ENCODE measurements at regions not wholly inside any gene's neighbourhood (a gene's known extent, or its start where the extent isn't known, plus 50 kb on each side); places are given as distances from the start of the nearest gene placed in this dataset.
"Not testable (repeated sequence)": the region's sequence is repeated elsewhere in the genome, so short reads cannot be mapped to it uniquely, and the experiment has no call there.

- no peak overlapping the region for H3K4me3 ChIP-seq (ENCODE audit: control insufficient read depth, low read depth, low read length)
- TF ChIP-seq CTCF (IDR thresholded peaks at IDR 0.05; ENCODE audit: control insufficient read depth, insufficient read depth, low read depth, low read length, missing control alignments), result no peak
- no peak for DNase-seq (ENCODE audit: low read depth)
Observed at GRCh38 chr11:42802201-42802899, 509.4 kb upstream of the API5 start.

GRCh38 chr11:42806191-42806590 lies 505.6 kb upstream of the API5 start:
- DNase-seq (ENCODE audit: low read depth), result no peak
- no peak for TF ChIP-seq CTCF (IDR thresholded peaks at IDR 0.05; ENCODE audit: control insufficient read depth, insufficient read depth, low read depth, low read length, missing control alignments)
- no peak overlapping the region for H3K4me3 ChIP-seq (ENCODE audit: control insufficient read depth, low read depth, low read length)

- TF ChIP-seq CTCF (IDR thresholded peaks at IDR 0.05; ENCODE audit: control insufficient read depth, insufficient read depth, low read depth, low read length, missing control alignments), result no peak
- no peak for DNase-seq (ENCODE audit: low read depth)
- no peak overlapping the region for H3K4me3 ChIP-seq (ENCODE audit: control insufficient read depth, low read depth, low read length)
Observed at GRCh38 chr11:42812361-42812760, 499.4 kb upstream of the API5 start.

GRCh38 chr11:42812960-42813359 lies 498.8 kb upstream of the API5 start:
- no peak for DNase-seq (ENCODE audit: low read depth)
- H3K4me3 ChIP-seq (ENCODE audit: control insufficient read depth, low read depth, low read length), result no peak overlapping the region
- TF ChIP-seq CTCF (IDR thresholded peaks at IDR 0.05; ENCODE audit: control insufficient read depth, insufficient read depth, low read depth, low read length, missing control alignments), result no peak

- DNase-seq (ENCODE audit: low read depth), result no peak
- TF ChIP-seq CTCF (IDR thresholded peaks at IDR 0.05; ENCODE audit: control insufficient read depth, insufficient read depth, low read depth, low read length, missing control alignments), result no peak
- H3K4me3 ChIP-seq (ENCODE audit: control insufficient read depth, low read depth, low read length), result no peak overlapping the region
Observed at GRCh38 chr11:42816471-42816870, 495.3 kb upstream of the API5 start.

- H3K4me3 ChIP-seq (ENCODE audit: control insufficient read depth, low read depth, low read length), result no peak overlapping the region
- no peak for DNase-seq (ENCODE audit: low read depth)
- TF ChIP-seq CTCF (IDR thresholded peaks at IDR 0.05; ENCODE audit: control insufficient read depth, insufficient read depth, low read depth, low read length, missing control alignments), result no peak
Observed at GRCh38 chr11:42819126-42819525, 492.7 kb upstream of the API5 start.

GRCh38 chr11:42822188-42822587 lies 489.6 kb upstream of the API5 start:
- not testable (repeated sequence) for H3K4me3 ChIP-seq (ENCODE audit: control insufficient read depth, low read depth, low read length); DNase-seq (ENCODE audit: low read depth)

Data from AG09309 (cell line).